Upper lobe of left lung (tissue), 6 donors: ENCODE measurements at regions not wholly inside any gene's neighbourhood (a gene's known extent, or its start where the extent isn't known, plus 50 kb on each side); places are given as distances from the start of the nearest gene placed in this dataset.
"Not testable (repeated sequence)": the region's sequence is repeated elsewhere in the genome, so short reads cannot be mapped to it uniquely, and the experiment has no call there.

ENCODE experiments used
- ATAC-seq, 2 donors: fragments of 200-7000 bp; cut with Tn5 transposase; one replicate each; pipeline ENCODE4 v1.9.1; 2022; ENCODE audit warnings: mild to moderate bottlenecking in 2 of 2, moderate library complexity in 2 of 2; ENCODE audit not compliant: low FRiP score in 2 of 2
- DNase-seq, 2 donors: peaks; one replicate each; pipeline ENCODE4 v3.0.0-alpha.2; 2019 to 2020
- H3K27ac ChIP-seq, 4 donors: fragments of 200-600 bp; sonication (generic); one replicate each; pipeline ENCODE4 v1.5.1; 2016 to 2019
- H3K27me3 ChIP-seq, 4 donors: fragments of 200-600 bp; sonication (generic); one replicate each; pipeline ENCODE4 v1.5.1; 2017 to 2019
- H3K36me3 ChIP-seq, 4 donors: fragments of 200-600 bp; sonication (generic); one replicate each; pipeline ENCODE4 v1.5.1; 2016 to 2019
- H3K4me1 ChIP-seq, 4 donors: fragments of 200-600 bp; sonication (generic); one replicate each; pipeline ENCODE4 v1.5.1; 2018 to 2019
- H3K4me3 ChIP-seq, 4 donors: fragments of 200-600 bp; sonication (generic); one replicate each; pipeline ENCODE4 v1.5.1; 2017 to 2019; ENCODE audit warnings: mild to moderate bottlenecking in 2 of 4, moderate library complexity in 1 of 4
- H3K9me3 ChIP-seq, 4 donors: fragments of 200-600 bp; sonication (generic); one replicate each; pipeline ENCODE4 v1.5.1; 2018 to 2019
- CTCF ChIP-seq, 6 experiments: fragments of 450-650 bp in 4 of 6; fragments of 200-600 bp in 2 of 6; sonication (generic) in 2 of 6; IDR thresholded peaks; one replicate each; pipeline ENCODE4 v1.5.1; 2016 to 2019; ENCODE audit warnings: antibody characterized with exemption in 6 of 6
- EP300 ChIP-seq, 4 donors: sonication (generic); formaldehyde crosslinking; IDR thresholded peaks; one replicate each; pipeline ENCODE4 v1.5.1; 2017; ENCODE audit warnings: antibody characterized with exemption in 4 of 4, control low read depth in 2 of 4
- POLR2A ChIP-seq, 4 donors: fragments of 450-650 bp; IDR thresholded peaks; one replicate each; pipeline ENCODE4 v1.5.1; 2016 to 2017; ENCODE audit warnings: antibody characterized with exemption in 4 of 4, mild to moderate bottlenecking in 2 of 4
- POLR2AphosphoS5 ChIP-seq, 2 donors: sonication (generic); formaldehyde crosslinking; IDR thresholded peaks; one replicate each; pipeline ENCODE4 v1.5.1; 2017; ENCODE audit warnings: antibody characterized with exemption in 2 of 2
- WGBS, 2 donors: methylation state at CpG; one replicate each; pipeline ENCODE4 v1.1.5; 2017 to 2018; 5-methylcytosine and 5-hydroxymethylcytosine counted together
- donor health status: DM: no; HTN: no; CAD: no; lungs with moderate emphysema.
- donor health status: DM: no; HTN: yes; CAD: no; lungs with severe emphysema.

- no peaks in the 10 kb centered on the region for H3K4me1 ChIP-seq
- no peak overlapping the region for H3K4me3 ChIP-seq
- DNase-seq = no peak
- no peak overlapping the region for H3K27ac ChIP-seq
- no peak for ATAC-seq
- H3K36me3 ChIP-seq = no peaks in the 10 kb centered on the region
- H3K27me3 ChIP-seq = no peaks in the 10 kb centered on the region
- TF ChIP-seq CTCF (IDR thresholded peaks at IDR 0.05) (no peak), EP300 (IDR thresholded peaks at IDR 0.05) (no peak), POLR2AphosphoS5 (IDR thresholded peaks at IDR 0.05) (no peak), POLR2A (IDR thresholded peaks at IDR 0.05) (no peak)
- H3K9me3 ChIP-seq = no peaks in the 10 kb centered on the region
Observed at GRCh38 chr5:50576265-50576664, 90.2 kb upstream of the PARP8 start.

GRCh38 chr5:50576686-50577256, 89.7 kb upstream of the PARP8 start:
- DNase-seq (no peak), ATAC-seq (no peak)
- Histone ChIP-seq H3K27ac (no peak overlapping the region), H3K4me1 (no peaks in the 10 kb centered on the region), H3K36me3 (no peaks in the 10 kb centered on the region), H3K27me3 (no peaks in the 10 kb centered on the region), H3K9me3 (no peaks in the 10 kb centered on the region), H3K4me3 (no peak overlapping the region)
- WGBS, 2 donors = 64 to 75% methylated on average over 1 of the region's 1 CpG
- TF ChIP-seq POLR2AphosphoS5 (IDR thresholded peaks at IDR 0.05) (no peak), CTCF (IDR thresholded peaks at IDR 0.05) (no peak), POLR2A (IDR thresholded peaks at IDR 0.05) (no peak)

GRCh38 chr5:50580506-50580905, 85.9 kb upstream of the PARP8 start:
- no peak overlapping the region for H3K27ac ChIP-seq
- H3K36me3 ChIP-seq = no peaks in the 10 kb centered on the region
- DNase-seq (no peak), ATAC-seq (no peak)
- no peak overlapping the region for H3K4me3 ChIP-seq
- no peaks in the 10 kb centered on the region for H3K4me1 ChIP-seq
- no peaks in the 10 kb centered on the region for H3K27me3 ChIP-seq
- no peaks in the 10 kb centered on the region for H3K9me3 ChIP-seq
- TF ChIP-seq EP300 (IDR thresholded peaks at IDR 0.05) (no peak), CTCF (IDR thresholded peaks at IDR 0.05) (no peak), POLR2A (IDR thresholded peaks at IDR 0.05) (no peak), POLR2AphosphoS5 (IDR thresholded peaks at IDR 0.05) (no peak)
- 85 to 88% methylated on average over 6 of the region's 6 CpGs for WGBS, 2 donors

- not testable (repeated sequence) for H3K4me1 ChIP-seq, H3K27me3 ChIP-seq, H3K36me3 ChIP-seq, H3K27ac ChIP-seq, DNase-seq, ATAC-seq, H3K9me3 ChIP-seq, H3K4me3 ChIP-seq
- 74 to 75% methylated on average over 1 of the region's 1 CpG for WGBS, 2 donors
Observed at GRCh38 chr5:50581845-50582244, 84.6 kb upstream of the PARP8 start.

GRCh38 chr5:50582699-50583098, 83.7 kb upstream of the PARP8 start:
- TF ChIP-seq POLR2AphosphoS5 (IDR thresholded peaks at IDR 0.05) (no peak), POLR2A (IDR thresholded peaks at IDR 0.05) (no peak), CTCF (IDR thresholded peaks at IDR 0.05) (no peak), EP300 (IDR thresholded peaks at IDR 0.05) (no peak)
- H3K27me3 ChIP-seq = no peaks in the 10 kb centered on the region
- H3K36me3 ChIP-seq = no peaks in the 10 kb centered on the region
- no peaks in the 10 kb centered on the region for H3K4me1 ChIP-seq
- no peak overlapping the region for H3K27ac ChIP-seq
- no peak overlapping the region for H3K4me3 ChIP-seq
- H3K9me3 ChIP-seq = no peaks in the 10 kb centered on the region
- no peak for DNase-seq
- no peak for ATAC-seq
- 83 to 88% methylated on average over 2 of the region's 2 CpGs for WGBS, 2 donors
